Stimulated activated naive CD8-positive, alpha-beta T cell treated with anti-CD3 and anti-CD28 coated beads, Interleukin-15, amount 100 ng/mL, for 72 hours (primary cell): ENCODE measurements at regions not wholly inside any gene's neighbourhood (a gene's known extent, or its start where the extent isn't known, plus 50 kb on each side); places are given as distances from the start of the nearest gene placed in this dataset.
A peak's percentile ranks its signal among the peaks of the same experiment; 100 is the strongest.

ENCODE experiments used
- ATAC-seq: fragments of 150-1000 bp; cut with Tn5 transposase; 2 replicates; pipeline ENCODE4 v1.10.0; 2021; ENCODE audit warnings: mild to moderate bottlenecking, moderate library complexity
- DNase-seq, 2 donors: peaks; one replicate each; pipeline ENCODE4 v3.0.0; 2021 to 2022
- H3K27ac Mint-ChIP-seq, 2 donors: one replicate each; pipeline ENCODE4 v1.8.0; 2022; ENCODE audit warnings: mild to moderate bottlenecking in 2 of 2, mixed read lengths in 2 of 2, moderate library complexity in 2 of 2
- H3K27me3 Mint-ChIP-seq: one replicate; pipeline ENCODE4 v1.8.0; 2022; ENCODE audit warnings: mixed read lengths
- H3K4me1 Mint-ChIP-seq: one replicate; pipeline ENCODE4 v1.8.0; 2022; ENCODE audit warnings: mild to moderate bottlenecking, mixed read lengths
- H3K4me3 Mint-ChIP-seq, 2 donors: one replicate each; pipeline ENCODE4 v1.8.0; 2022; ENCODE audit warnings: mild to moderate bottlenecking in 2 of 2, mixed read lengths in 2 of 2, moderate library complexity in 1 of 2
- H3K9me3 Mint-ChIP-seq, 2 donors: one replicate each; pipeline ENCODE4 v1.8.0; 2022; ENCODE audit warnings: mixed read lengths in 2 of 2

DNA sequence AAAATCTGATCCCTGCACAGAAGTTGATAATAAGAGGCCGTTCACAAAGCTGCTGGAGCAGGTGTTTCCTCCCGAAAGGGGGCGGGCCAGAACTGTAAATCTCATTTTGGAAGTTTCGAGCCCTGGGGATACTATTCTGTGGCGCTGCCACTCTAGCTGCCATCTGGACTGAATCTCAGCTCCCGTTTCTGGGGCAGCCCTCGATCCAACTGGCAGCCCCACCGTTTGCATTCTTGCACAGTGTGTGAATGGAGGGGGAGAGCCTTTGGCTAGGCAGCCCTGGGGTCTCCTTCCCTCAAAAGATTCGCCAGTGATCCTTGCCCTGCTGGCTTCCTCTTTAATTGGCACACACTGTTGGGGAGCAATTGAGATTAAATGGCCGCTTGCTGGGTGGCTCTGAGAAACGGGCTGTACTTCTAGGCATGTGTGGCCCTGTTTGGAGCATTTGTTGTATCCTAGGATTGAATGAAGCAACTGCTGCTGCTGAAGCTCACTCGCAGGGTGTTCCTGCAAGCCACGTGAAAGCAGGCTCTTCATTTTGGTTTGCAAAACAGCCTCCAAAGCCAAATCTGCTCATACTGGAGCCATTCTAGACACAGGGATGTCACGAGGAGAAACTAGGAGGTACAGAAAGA lies 57.2 kb upstream of the TOPAZ1 start:
- no peak overlapping the region for H3K27ac Mint-ChIP-seq
- DNase-seq (no peak), ATAC-seq (no peak)
- no peaks in the 10 kb centered on the region for H3K4me1 Mint-ChIP-seq
- H3K9me3 Mint-ChIP-seq = no peaks in the 10 kb centered on the region
- no peak overlapping the region for H3K4me3 Mint-ChIP-seq
- H3K27me3 Mint-ChIP-seq = peaks cover 31% of the 10 kb centered on the region

DNA sequence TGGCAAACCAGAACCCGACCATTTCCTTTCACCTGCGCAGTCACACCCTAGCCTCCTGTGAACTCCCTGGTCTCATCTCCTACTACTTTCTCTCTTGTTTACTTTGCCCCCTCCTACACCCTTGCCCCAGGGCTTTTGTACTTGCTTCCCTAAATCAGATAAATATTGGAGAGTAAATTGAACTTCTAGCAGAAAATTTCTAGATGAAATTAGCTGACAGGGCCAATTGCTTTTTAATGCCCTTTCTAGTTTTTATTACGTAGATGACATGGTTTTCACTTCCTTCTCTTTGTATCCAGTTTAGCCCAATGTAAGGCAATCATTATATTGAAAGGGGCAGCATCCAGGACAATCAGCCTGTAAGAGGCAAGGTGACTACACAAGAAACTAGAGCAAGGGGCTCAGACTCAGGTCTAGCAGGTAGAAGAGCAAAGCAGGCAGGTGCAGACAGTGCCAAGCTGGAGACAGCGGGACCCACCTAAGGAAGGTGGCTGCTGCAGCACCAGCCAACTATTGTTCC lies 56.2 kb upstream of the TOPAZ1 start:
- H3K27me3 Mint-ChIP-seq = peaks cover 31% of the 10 kb centered on the region
- ATAC-seq = no peak
- H3K4me1 Mint-ChIP-seq = no peaks in the 10 kb centered on the region

DNA sequence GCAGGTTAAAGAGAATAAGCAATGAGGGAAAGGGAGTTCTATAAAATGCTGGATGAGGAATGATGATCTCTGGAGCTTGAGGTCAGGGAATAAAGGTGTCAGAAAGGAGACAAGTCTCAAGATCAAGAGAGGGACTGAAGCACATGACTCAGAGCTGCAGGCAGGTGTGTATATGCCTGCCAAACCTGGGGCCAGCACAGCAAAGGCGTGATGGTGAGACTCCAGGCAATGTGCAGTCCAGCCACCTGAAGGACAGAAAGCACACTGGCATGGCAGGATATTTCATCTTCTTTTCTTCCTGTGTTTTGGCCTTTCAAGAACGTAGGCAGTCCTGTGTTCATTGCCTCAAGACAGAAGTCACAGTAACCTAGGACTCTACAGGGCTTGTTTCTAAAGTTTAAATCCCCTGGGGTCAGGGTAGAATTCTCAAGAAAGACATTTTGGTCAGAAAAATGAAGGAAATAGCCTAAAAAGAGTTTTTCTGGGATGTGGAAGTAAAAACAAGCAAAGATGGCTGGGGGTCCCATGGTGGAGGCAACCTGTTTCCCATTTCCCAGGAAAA lies 55.5 kb upstream of the TOPAZ1 start:
- no peaks in the 10 kb centered on the region for H3K4me1 Mint-ChIP-seq
- H3K27ac Mint-ChIP-seq = peak overlapping the region; percentile 17 to 59
- H3K4me3 Mint-ChIP-seq = no peak overlapping the region
- H3K27me3 Mint-ChIP-seq = peaks cover 31% of the 10 kb centered on the region
- ATAC-seq (no peak), DNase-seq (no peak)
- H3K9me3 Mint-ChIP-seq = no peaks in the 10 kb centered on the region

More for the DNA sequence above, 56.2 kb upstream of the TOPAZ1 start:
- Mint-ChIP-seq H3K4me3 (no peak overlapping the region), H3K9me3 (no peaks in the 10 kb centered on the region), H3K27ac (no peak overlapping the region)
- no peak for DNase-seq

DNA sequence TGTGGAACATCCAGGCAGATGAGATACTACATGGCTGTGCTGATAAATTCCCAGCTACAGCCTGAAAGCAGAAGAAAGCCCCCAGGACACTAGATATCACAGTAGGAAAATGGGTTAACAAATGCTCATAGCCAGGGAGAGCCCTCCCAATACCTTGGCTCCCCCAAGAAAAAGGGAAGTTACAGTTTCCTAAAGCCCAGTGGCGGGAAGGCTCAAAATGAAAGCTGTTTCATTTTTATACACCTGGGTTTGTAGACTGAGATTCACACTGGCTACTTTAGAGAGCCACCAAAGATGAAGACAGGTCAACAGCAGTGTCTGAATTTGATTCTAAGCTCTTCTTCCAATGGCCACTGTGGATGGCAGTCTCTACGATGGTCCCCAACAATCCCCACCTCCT lies 55.0 kb upstream of the TOPAZ1 start:
- H3K4me1 Mint-ChIP-seq = no peaks in the 10 kb centered on the region
- H3K9me3 Mint-ChIP-seq = no peaks in the 10 kb centered on the region
- no peak overlapping the region for H3K4me3 Mint-ChIP-seq
- peak overlapping the region in 1 of 2 donors; percentile 59 for H3K27ac Mint-ChIP-seq
- H3K27me3 Mint-ChIP-seq = peaks cover 31% of the 10 kb centered on the region
- ATAC-seq (no peak), DNase-seq (no peak)
